GM12878 (cell line): ENCODE measurements at regions not wholly inside any gene's neighbourhood (a gene's known extent, or its start where the extent isn't known, plus 50 kb on each side); places are given as distances from the start of the nearest gene placed in this dataset.

ENCODE experiments used
- NFYB ChIP-seq: IDR thresholded peaks from 2 replicates; pipeline ENCODE4 v1.6.1; 2011; ENCODE audit warnings: low read depth, mild to moderate bottlenecking, low read length, improper control_type of control experiment, moderate library complexity; ENCODE audit not compliant: insufficient read depth
- SIX5 ChIP-seq: IDR thresholded peaks from 2 replicates; pipeline ENCODE4 v1.6.1; 2011; ENCODE audit warnings: mild to moderate bottlenecking, low read depth, low read length, moderate library complexity; ENCODE audit not compliant: severe bottlenecking

GRCh38 chr2:211204902-211205301 is 648.5 kb downstream of the CPS1 start:
- no peak for TF ChIP-seq SIX5
- TF ChIP-seq NFYB = no peak
